ENCODE measurements at regions not wholly inside any gene's neighbourhood (a gene's known extent, or its start where the extent isn't known, plus 50 kb on each side); places are given as distances from the start of the nearest gene placed in this dataset.

DNA sequence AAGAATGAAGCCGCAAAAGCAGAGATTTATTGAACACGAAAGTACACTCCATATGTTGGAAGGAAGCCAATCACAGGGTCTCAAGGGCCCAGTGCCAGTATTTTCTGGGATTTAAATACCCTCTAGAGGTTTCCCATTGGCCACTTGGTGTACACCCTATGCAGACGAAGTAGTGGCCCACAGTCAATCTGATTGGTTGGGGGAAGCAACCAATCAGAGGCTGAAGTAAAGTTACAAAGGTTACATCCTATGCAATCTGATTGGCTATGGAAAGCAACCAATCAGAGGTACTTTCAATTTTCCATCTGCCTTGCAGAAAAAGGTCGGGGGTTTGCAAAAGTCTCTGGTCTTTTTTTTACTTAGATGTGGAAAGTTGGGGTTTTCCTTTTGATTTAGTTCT is 481.3 kb upstream of the NRP1 start:
- intact Hi-C loops (cut with DNase I) = no loop called here
- H3K4me3 ChIP-seq = no peak overlapping the region

DNA sequence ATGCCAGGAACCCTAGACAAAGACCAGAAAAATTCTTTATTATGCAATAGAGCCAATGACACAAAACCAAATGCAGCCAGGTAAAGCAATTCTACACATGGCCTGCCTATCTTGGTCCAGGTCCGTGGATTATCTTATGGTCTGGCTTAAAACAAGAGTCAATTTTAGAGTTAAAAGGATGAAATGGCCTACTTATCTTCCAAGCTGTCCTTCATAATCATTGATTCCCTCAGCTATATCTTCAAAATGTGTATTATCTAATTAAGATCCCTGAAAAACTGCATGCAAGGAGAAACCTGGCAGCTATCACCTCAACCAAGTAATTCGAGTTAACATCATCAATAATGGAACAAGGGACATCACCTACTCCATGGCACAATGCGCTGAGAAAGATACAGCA is 479.4 kb upstream of the NRP1 start:
- no peak for DNase-seq
- TF ChIP-seq, protein P1, sequence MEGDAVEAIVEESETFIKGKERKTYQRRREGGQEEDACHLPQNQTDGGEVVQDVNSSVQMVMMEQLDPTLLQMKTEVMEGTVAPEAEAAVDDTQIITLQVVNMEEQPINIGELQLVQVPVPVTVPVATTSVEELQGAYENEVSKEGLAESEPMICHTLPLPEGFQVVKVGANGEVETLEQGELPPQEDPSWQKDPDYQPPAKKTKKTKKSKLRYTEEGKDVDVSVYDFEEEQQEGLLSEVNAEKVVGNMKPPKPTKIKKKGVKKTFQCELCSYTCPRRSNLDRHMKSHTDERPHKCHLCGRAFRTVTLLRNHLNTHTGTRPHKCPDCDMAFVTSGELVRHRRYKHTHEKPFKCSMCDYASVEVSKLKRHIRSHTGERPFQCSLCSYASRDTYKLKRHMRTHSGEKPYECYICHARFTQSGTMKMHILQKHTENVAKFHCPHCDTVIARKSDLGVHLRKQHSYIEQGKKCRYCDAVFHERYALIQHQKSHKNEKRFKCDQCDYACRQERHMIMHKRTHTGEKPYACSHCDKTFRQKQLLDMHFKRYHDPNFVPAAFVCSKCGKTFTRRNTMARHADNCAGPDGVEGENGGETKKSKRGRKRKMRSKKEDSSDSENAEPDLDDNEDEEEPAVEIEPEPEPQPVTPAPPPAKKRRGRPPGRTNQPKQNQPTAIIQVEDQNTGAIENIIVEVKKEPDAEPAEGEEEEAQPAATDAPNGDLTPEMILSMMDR (IDR thresholded peaks at IDR 0.05) = no peak

More for the DNA sequence above, 481.3 kb upstream of the NRP1 start:
- DNase-seq = no peak
- no peak for FAIRE-seq
- H3K27me3 ChIP-seq = no peaks in the 10 kb centered on the region
- ATAC-seq = no peak
- H3K36me3 ChIP-seq = no peaks in the 10 kb centered on the region
- H3K27ac ChIP-seq = no peak overlapping the region
- TF ChIP-seq, protein P1 (IDR thresholded peaks at IDR 0.05) = no peak
- H3K9me3 ChIP-seq = no peaks in the 10 kb centered on the region
- 94 to 96% methylated on average over 4 of the region's 4 CpGs for WGBS, 2 donors
- H3K4me1 ChIP-seq = no peaks in the 10 kb centered on the region

DNA sequence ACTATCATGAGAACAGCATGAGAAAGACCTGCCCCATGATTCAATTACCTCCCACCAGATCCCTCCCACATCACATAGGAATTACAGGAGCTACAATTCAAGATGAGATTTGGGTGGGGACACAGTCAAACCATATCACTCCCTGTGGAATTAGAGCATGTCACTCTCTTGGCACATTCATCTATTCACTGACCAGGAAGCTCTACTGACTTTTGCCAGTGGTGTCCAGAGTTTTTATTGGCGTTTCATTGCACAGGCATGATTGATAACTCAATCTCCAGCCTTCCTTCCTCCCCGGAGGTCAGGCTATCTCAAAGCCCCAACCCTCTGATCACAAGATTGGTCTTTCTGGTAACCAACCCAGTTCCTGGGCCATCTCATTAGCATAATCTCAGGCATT is 478.9 kb upstream of the NRP1 start:
- 90 to 98% methylated on average over 2 of the region's 2 CpGs for WGBS, 2 donors
- DNase-seq (no peak), ATAC-seq (no peak), FAIRE-seq (no peak)
- Histone ChIP-seq H3K4me3 (no peak overlapping the region), H3K27ac (no peak overlapping the region), H3K27me3 (no peaks in the 10 kb centered on the region), H3K36me3 (no peaks in the 10 kb centered on the region), H3K9me3 (no peaks in the 10 kb centered on the region), H3K4me1 (no peaks in the 10 kb centered on the region)
- intact Hi-C loops (cut with DNase I) = no loop called here
- TF ChIP-seq, protein P1 (IDR thresholded peaks at IDR 0.05) = no peak

More for the DNA sequence above, 479.4 kb upstream of the NRP1 start:
- intact Hi-C loops (cut with DNase I) = no loop called here
- Histone ChIP-seq H3K27me3 (no peaks in the 10 kb centered on the region), H3K27ac (no peak overlapping the region), H3K4me3 (no peak overlapping the region), H3K4me1 (no peaks in the 10 kb centered on the region), H3K36me3 (no peaks in the 10 kb centered on the region), H3K9me3 (no peaks in the 10 kb centered on the region)
- ATAC-seq (no peak), FAIRE-seq (no peak)
- WGBS, 2 donors = 74 to 81% methylated on average over 3 of the region's 3 CpGs

DNA sequence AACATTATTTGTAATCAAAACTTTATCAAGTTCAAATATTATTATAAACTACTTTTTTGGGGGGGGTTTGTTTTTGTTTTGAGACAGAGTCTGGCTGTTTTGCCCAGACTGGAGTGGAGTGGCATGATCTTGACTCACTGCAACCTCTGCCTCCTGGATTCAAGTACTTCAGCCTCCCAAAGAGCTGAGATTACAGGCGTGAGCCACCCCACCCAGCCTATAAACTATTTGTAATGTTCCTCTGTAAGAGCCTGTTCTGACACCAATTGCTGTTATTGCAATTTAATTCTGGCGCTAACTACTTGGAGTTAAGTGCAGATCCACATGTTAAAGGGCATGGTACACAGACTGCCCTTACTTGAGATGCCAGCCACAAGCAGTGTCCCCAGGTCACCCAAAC is 478.1 kb upstream of the NRP1 start:
- no peaks in the 10 kb centered on the region for H3K27me3 ChIP-seq
- TF ChIP-seq, protein P1 (IDR thresholded peaks at IDR 0.05) = no peak
- intact Hi-C loops (cut with DNase I) = no loop called here

DNA sequence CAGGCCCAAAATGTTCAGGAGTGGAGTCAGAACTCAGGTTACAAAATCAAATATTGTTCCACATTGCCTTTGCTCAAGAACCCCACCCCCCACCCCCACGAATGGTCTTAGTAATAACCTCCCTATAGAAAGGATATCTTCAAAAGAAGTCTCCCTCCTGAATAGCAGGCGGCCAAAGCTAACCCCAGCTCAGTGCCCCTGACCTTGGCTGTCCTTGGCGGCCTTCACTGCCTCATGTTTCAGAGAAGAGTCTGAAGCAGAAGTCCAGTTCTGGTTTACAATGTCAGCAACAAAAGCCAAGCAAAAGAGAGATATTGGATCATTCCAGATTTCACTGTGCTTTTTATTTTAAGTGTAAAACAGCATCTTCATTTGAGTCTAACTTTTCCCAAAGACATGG is 476.5 kb upstream of the NRP1 start:
- TF ChIP-seq, protein P1 (IDR thresholded peaks at IDR 0.05) = no peak
- Histone ChIP-seq H3K27me3 (no peaks in the 10 kb centered on the region), H3K36me3 (no peaks in the 10 kb centered on the region), H3K4me3 (no peak overlapping the region), H3K9me3 (no peaks in the 10 kb centered on the region), H3K27ac (no peak overlapping the region), H3K4me1 (no peaks in the 10 kb centered on the region)
- intact Hi-C loops (cut with DNase I) = no loop called here
- no peak for ATAC-seq
- 86 to 93% methylated on average over 3 of the region's 3 CpGs for WGBS, 2 donors
- DNase-seq = no peak
- FAIRE-seq = no peak

More for the DNA sequence above, 478.1 kb upstream of the NRP1 start:
- no peak for DNase-seq
- no peaks in the 10 kb centered on the region for H3K9me3 ChIP-seq
- 72 to 98% methylated on average over 2 of the region's 2 CpGs for WGBS, 2 donors
- no peak for ATAC-seq
- H3K4me3 ChIP-seq = no peak overlapping the region
- FAIRE-seq = no peak
- H3K27ac ChIP-seq = no peak overlapping the region
- H3K4me1 ChIP-seq = no peaks in the 10 kb centered on the region
- H3K36me3 ChIP-seq = no peaks in the 10 kb centered on the region
